GM18517 (cell line): ENCODE measurements at regions not wholly inside any gene's neighbourhood (a gene's known extent, or its start where the extent isn't known, plus 50 kb on each side); places are given as distances from the start of the nearest gene placed in this dataset.

ENCODE experiments used
- ATAC-seq: cut with Tn5 transposase; IDR thresholded peaks from one replicate; pipeline ENCODE4 v1.9.1; 2021; ENCODE audit warnings: mild to moderate bottlenecking, moderate library complexity; ENCODE audit not compliant: unreplicated experiment

DNA sequence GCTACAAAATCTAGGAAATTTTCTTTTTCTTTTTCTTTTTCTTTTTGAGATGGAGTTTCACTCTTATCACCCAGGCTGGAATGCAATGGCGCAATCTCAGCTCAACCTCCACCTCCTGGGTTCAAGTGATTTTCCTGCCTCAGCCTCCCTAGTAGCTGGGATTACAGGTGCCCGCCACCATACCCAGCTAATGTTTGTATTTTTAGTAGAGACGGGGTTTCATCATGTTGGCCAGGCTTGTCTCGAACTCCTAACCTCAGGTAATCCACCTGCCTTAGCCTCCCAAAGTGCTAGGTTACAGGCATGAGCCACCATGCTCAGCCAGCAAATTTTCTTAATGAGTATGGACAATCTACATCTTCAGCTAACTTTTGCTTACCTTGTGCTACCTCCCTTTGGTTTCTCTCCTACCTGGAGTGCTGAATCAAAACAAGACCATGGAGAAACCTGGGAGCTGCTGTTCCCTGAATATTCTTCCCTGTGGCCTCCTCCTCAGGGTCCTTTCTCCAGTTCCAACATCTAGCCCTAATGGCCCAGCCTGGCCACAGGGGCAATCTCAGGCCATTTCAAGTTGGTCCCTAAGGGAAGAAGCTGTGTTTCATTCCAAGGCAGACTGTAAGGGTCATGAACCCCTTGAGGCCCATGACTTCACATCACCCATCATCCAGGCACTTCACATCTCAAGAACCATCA, 74.6 kb upstream of the EGLN3 start:
- ATAC-seq: no peak

DNA sequence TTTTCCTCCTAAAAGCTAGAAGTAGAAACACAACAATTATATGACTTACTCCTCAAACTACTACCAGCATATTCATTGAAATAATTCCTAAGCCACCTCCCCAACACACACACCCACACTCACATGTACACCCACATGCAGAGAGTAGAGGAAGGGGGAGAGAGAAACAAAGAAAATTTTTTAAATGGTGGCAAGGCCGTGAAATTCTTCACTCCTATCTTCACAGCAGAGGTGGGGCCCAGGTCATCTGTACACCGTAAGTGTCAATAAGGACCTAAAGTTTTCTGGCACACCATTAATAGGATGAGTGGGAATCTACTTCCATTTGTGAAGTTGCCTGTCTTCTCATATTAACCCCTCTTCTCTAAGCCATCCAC, 73.9 kb upstream of the EGLN3 start:
- no peak for ATAC-seq

- no peak for ATAC-seq
Observed at GRCh38 chr14:34023824-34024767, 73.2 kb upstream of the EGLN3 start.

DNA sequence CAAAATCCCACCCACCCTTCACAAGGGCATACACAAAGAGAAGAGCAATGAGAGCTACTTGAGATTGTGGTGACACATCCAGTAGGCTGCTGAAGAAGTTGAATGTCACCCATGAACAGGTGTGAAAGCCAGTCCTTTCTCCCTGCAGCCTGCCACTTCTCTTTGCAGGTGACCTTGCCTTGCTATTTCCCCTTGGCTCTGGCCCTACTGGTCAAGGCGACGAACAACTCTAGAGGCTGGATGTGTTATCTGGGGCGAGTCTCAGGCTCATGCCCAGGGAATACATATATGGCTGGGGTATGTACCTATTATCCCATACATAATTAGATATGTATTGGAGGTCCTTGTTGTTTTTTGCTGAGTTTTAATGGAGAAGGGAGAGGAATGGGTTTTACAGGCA, 70.2 kb upstream of the EGLN3 start:
- ATAC-seq: no peak

DNA sequence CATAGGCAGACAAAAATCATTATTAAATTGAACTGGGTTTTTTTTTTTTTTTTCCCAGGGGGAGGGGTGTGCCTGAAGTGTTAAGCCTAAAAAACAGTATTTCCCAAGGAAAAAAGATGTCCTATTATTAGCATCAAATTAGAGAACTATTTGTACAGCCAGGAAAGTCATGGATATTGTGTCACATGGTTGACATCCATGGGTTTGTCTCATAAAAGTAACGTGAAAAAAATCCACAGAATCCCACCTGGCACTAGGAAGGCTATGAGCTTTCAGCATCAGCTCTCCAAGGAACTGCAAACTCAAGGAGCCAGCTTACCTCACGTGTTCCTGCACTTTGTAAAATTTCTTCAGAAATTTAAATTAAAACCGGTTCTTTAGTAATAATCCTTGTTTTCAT, 69.1 kb upstream of the EGLN3 start:
- no peak for ATAC-seq

GRCh38 chr14:34018564-34019244, 67.8 kb upstream of the EGLN3 start:
- peak; percentile 87 for ATAC-seq

- peak; percentile 14 for ATAC-seq
Observed at GRCh38 chr14:34018125-34018524, 67.3 kb upstream of the EGLN3 start.

- no peak for ATAC-seq
Observed at GRCh38 chr14:34015383-34015782, 64.5 kb upstream of the EGLN3 start.

- no peak for ATAC-seq
Observed at GRCh38 chr14:34014936-34015335, 64.1 kb upstream of the EGLN3 start.

GRCh38 chr14:34013721-34014060, 62.8 kb upstream of the EGLN3 start:
- ATAC-seq: peak; percentile 48

- peak; percentile 74 for ATAC-seq
Observed at GRCh38 chr14:34012978-34013720, 62.3 kb upstream of the EGLN3 start.

DNA sequence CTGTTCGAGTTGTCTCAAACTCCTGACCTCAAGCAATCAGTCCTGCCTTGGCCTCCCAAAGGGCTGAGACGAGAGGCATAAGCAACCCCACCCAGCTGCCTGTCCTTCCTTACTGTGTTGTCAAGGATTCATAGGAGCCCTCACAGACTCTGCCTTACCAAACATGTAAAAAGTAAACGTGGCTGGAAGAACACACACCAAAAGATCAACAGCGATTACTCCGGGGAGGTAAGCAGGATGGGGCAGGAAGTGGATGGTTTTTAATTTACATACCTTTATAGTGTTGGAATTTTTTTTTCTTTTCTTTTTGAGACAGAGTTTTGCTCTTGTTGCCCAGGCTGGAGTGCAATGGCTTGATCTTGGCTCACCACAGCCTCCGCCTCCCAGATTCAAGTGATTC, 61.5 kb upstream of the EGLN3 start:
- no peak for ATAC-seq

GRCh38 chr14:34009956-34010355, 59.1 kb upstream of the EGLN3 start:
- no peak for ATAC-seq

- no peak for ATAC-seq
Observed at GRCh38 chr14:34007902-34008301, 57.0 kb upstream of the EGLN3 start.

DNA sequence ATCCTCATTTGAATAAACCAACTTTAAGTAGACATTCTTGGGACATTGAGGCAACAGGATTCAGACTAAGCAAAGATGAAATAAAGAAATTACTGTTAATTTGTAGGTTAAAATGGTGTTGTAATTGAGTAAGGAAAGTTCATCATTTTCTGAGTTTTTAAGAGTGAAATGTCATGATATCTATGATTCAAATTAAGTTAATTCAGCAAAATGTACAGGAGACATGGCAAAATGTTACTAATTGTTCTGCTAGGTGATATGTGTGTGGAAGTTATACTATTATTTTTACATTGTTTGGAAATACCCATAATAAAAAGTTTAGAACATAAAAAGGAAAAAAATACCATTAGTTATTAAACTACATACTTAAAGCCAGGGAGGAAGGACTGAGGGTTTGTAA, 55.0 kb upstream of the EGLN3 start:
- no peak for ATAC-seq

DNA sequence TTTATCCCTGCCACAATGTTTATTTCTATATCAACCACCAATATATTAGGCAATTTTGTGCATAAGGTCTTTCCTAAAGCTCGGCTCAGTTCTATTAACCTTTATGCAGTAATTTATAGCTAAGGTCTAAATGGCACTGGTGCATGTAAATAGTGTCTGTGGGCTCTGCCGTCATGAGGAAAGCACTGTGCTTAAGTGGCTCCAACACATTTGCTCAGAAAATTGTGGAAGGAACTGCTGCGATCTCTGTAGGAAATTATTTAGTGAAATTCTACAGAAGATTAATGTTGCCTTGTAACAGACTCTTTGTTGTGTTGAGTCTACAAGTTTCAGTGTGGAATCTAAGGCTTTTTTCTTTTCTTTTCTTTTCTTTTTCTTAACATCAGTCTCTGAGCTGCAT, 54.0 kb upstream of the EGLN3 start:
- no peak for ATAC-seq

- ATAC-seq: no peak
Observed at GRCh38 chr14:34003691-34004090, 52.8 kb upstream of the EGLN3 start.

GRCh38 chr14:34003082-34003668, 52.3 kb upstream of the EGLN3 start:
- ATAC-seq: no peak
